ENCODE measurements at regions not wholly inside any gene's neighbourhood (a gene's known extent, or its start where the extent isn't known, plus 50 kb on each side); places are given as distances from the start of the nearest gene placed in this dataset.

GRCh38 chr6:140697585-140697984, 1323.1 kb upstream of the CITED2 start:
- no peak overlapping the region for H3K4me3 ChIP-seq
- POLR2A ChIA-PET (ENCODE audit: unreplicated experiment) = no interaction called here
- CTCF ChIA-PET = no interaction called here
- intact Hi-C loops (cut with micrococcal nuclease; ENCODE audit: unreplicated experiment) = no loop called here
- H3K79me2 ChIP-seq (ENCODE audit: low read depth) = no peaks in the 10 kb centered on the region
- no peaks in the 10 kb centered on the region for H3K36me3 ChIP-seq (ENCODE audit: low read depth)
- no peaks in the 10 kb centered on the region for H3K4me1 ChIP-seq (replicated peaks; ENCODE audit: insufficient read depth)
- no peaks in the 10 kb centered on the region for H4K20me1 ChIP-seq (ENCODE audit: insufficient read depth)
- H3F3A ChIP-seq (ENCODE audit: insufficient read depth, low read depth) = no peaks in the 10 kb centered on the region
- H2AFZ ChIP-seq = no peak overlapping the region
- no peaks in the 10 kb centered on the region for H3K27me3 ChIP-seq (ENCODE audit: insufficient read depth, low read depth)
- H3K4me2 ChIP-seq = no peak overlapping the region
- TF ChIP-seq EZH2 (IDR thresholded peaks at IDR 0.05; ENCODE audit: low read depth) (no peak), CTCF (conservative IDR thresholded peaks at IDR 0.05) (no peak)
- H3K9me2 ChIP-seq (ENCODE audit: insufficient read depth) = no peaks in the 10 kb centered on the region
- no peak for DNase-seq
- no peak overlapping the region for H3K27ac ChIP-seq
- no peaks in the 10 kb centered on the region; the same call in none of the 2 replicates for H3K9me3 ChIP-seq (ENCODE audit: insufficient read depth, low read depth)
- no TSS peak for BruUV-seq (replicated peaks)

- H3K27me3 ChIP-seq (ENCODE audit: insufficient read depth, low read depth) = no peaks in the 10 kb centered on the region
- no peaks in the 10 kb centered on the region for H4K20me1 ChIP-seq (ENCODE audit: insufficient read depth)
- H3K79me2 ChIP-seq (ENCODE audit: low read depth) = no peaks in the 10 kb centered on the region
- no peak overlapping the region for H3K4me2 ChIP-seq
- DNase-seq = no peak
- no peaks in the 10 kb centered on the region for H3K9me3 ChIP-seq (ENCODE audit: insufficient read depth, low read depth)
- H2AFZ ChIP-seq = no peak overlapping the region
- TF ChIP-seq CTCF (conservative IDR thresholded peaks at IDR 0.05) = no peak
- no peak for TF ChIP-seq EZH2 (IDR thresholded peaks at IDR 0.05; ENCODE audit: low read depth)
- no peaks in the 10 kb centered on the region for H3K4me1 ChIP-seq (replicated peaks; ENCODE audit: insufficient read depth)
- intact Hi-C loops (cut with micrococcal nuclease; ENCODE audit: unreplicated experiment) = no loop called here
- no peaks in the 10 kb centered on the region for H3F3A ChIP-seq (ENCODE audit: insufficient read depth, low read depth)
- BruUV-seq (replicated peaks) = no TSS peak
- ChIA-PET CTCF (no interaction called here), POLR2A (ENCODE audit: unreplicated experiment) (no interaction called here)
- no peaks in the 10 kb centered on the region for H3K36me3 ChIP-seq (ENCODE audit: low read depth)
- no peak overlapping the region for H3K27ac ChIP-seq
- no peak overlapping the region for H3K4me3 ChIP-seq
- H3K9me2 ChIP-seq (ENCODE audit: insufficient read depth) = no peaks in the 10 kb centered on the region
These were observed 1310.5 kb upstream of the CITED2 start for GRCh38 chr6:140684776-140685550.

GRCh38 chr6:140677781-140678528, 1303.5 kb upstream of the CITED2 start:
- H3K27ac ChIP-seq = no peak overlapping the region
- ChIA-PET CTCF (no interaction called here), POLR2A (ENCODE audit: unreplicated experiment) (no interaction called here)
- BruUV-seq (replicated peaks) = no TSS peak
- no peak overlapping the region for H3K4me2 ChIP-seq
- no peaks in the 10 kb centered on the region for H3K27me3 ChIP-seq (ENCODE audit: insufficient read depth, low read depth)
- no peaks in the 10 kb centered on the region for H3F3A ChIP-seq (ENCODE audit: insufficient read depth, low read depth)
- no peaks in the 10 kb centered on the region for H4K20me1 ChIP-seq (ENCODE audit: insufficient read depth)
- H3K4me1 ChIP-seq (replicated peaks; ENCODE audit: insufficient read depth) = no peaks in the 10 kb centered on the region
- no peak overlapping the region for H2AFZ ChIP-seq
- no peak overlapping the region for H3K4me3 ChIP-seq
- intact Hi-C loops (cut with micrococcal nuclease; ENCODE audit: unreplicated experiment) = no loop called here
- H3K9me2 ChIP-seq (ENCODE audit: insufficient read depth) = no peaks in the 10 kb centered on the region
- H3K9me3 ChIP-seq (ENCODE audit: insufficient read depth, low read depth) = no peaks in the 10 kb centered on the region
- no peak for TF ChIP-seq CTCF (conservative IDR thresholded peaks at IDR 0.05)
- no peak for TF ChIP-seq EZH2 (IDR thresholded peaks at IDR 0.05; ENCODE audit: low read depth)
- no peak for DNase-seq
- H3K79me2 ChIP-seq (ENCODE audit: low read depth) = no peaks in the 10 kb centered on the region
- H3K36me3 ChIP-seq (ENCODE audit: low read depth) = no peaks in the 10 kb centered on the region

Data from PC-9 (cell line).